T-cell (primary cell): ENCODE measurements at regions not wholly inside any gene's neighbourhood (a gene's known extent, or its start where the extent isn't known, plus 50 kb on each side); places are given as distances from the start of the nearest gene placed in this dataset.

Experiments used
- ATAC-seq, 4 experiments: fragments of 200-7000 bp in 3 of 4; fragments of 150-1000 bp in 1 of 4; cut with Tn5 transposase; replicated peaks in 1 of 4; 1 replicate in 3 of 4; 2 replicates in 1 of 4; pipeline ENCODE4 v1.10.0; 2021; ENCODE audit warnings: moderate library complexity in 3 of 4, mild to moderate bottlenecking in 2 of 4, moderate number of reproducible peaks in 1 of 4
- CTCF ChIA-PET, 2 donors: fragments of 300-600 bp; sonication (Branson Sonifier 250); formaldehyde crosslinking; loops; one replicate each; lab custom pipeline; 2022; ENCODE audit warnings: antibody characterized with exemption in 2 of 2; lab: Charles Lee
- POLR2A ChIA-PET, 2 donors: fragments of 300-600 bp; sonication (Branson Sonifier 250); formaldehyde crosslinking; loops; one replicate each; lab custom pipeline; 2022; ENCODE audit warnings: antibody characterized with exemption in 2 of 2; lab: Charles Lee
- DNase-seq, 35 experiments: peaks; one replicate each; pipeline versions ENCODE4 v3.0.0 to v3.0.0-alpha.2; 2013 to 2023
- H3K27ac ChIP-seq: one replicate; pipeline ENCODE4 v1.5.1; 2013; ENCODE audit warnings: low read length
- H3K27me3 ChIP-seq, 2 experiments: replicated peaks in 1 of 2; 1 replicate in 1 of 2; 2 replicates in 1 of 2; pipeline versions ENCODE4 v1.6.1 to v1.7.0; 2013; ENCODE audit warnings: low read length in 1 of 2, mixed read lengths in 1 of 2; ENCODE audit not compliant: control insufficient read depth in 2 of 2, insufficient read depth in 2 of 2; ENCODE audit errors: extremely low read depth in 1 of 2
- H3K36me3 ChIP-seq, 2 donors: 1 replicate in 1 of 2; 2 replicates in 1 of 2; pipeline versions ENCODE4 v1.6.1 to v1.7.0; 2013; ENCODE audit warnings: low read length in 1 of 2; ENCODE audit not compliant: control insufficient read depth in 2 of 2, insufficient read depth in 1 of 2; ENCODE audit errors: extremely low read depth in 1 of 2
- H3K4me1 ChIP-seq, 2 experiments: 1 replicate in 1 of 2; 2 replicates in 1 of 2; pipeline versions ENCODE4 v1.6.1 to v1.7.0; 2013; ENCODE audit warnings: low read length in 2 of 2, mixed read lengths in 1 of 2; ENCODE audit not compliant: insufficient read depth in 2 of 2, control insufficient read depth in 1 of 2; ENCODE audit errors: extremely low read depth in 1 of 2
- H3K4me3 ChIP-seq, 2 donors: 1 replicate in 1 of 2; 2 replicates in 1 of 2; pipeline versions ENCODE4 v1.5.1 to v1.7.0; 2013; ENCODE audit warnings: mild to moderate bottlenecking in 2 of 2, low read length in 1 of 2, moderate library complexity in 1 of 2; ENCODE audit not compliant: control insufficient read depth in 1 of 2; ENCODE audit errors: extremely low read depth in 1 of 2
- H3K9me3 ChIP-seq: 2 replicates; pipeline ENCODE4 v1.7.0; 2013
- H3K27ac Mint-ChIP-seq, 2 donors: one replicate each; pipeline ENCODE4 v1.8.0; 2020 to 2021; ENCODE audit warnings: mild to moderate bottlenecking in 2 of 2, mixed read lengths in 2 of 2
- H3K27me3 Mint-ChIP-seq, 2 donors: one replicate each; pipeline ENCODE4 v1.8.0; 2021 to 2022; ENCODE audit warnings: mixed read lengths in 2 of 2
- H3K36me3 Mint-ChIP-seq: one replicate; pipeline ENCODE4 v1.8.0; 2021; ENCODE audit warnings: mixed read lengths
- H3K4me1 Mint-ChIP-seq, 3 donors: one replicate each; pipeline ENCODE4 v1.8.0; 2020 to 2022; ENCODE audit warnings: mixed read lengths in 3 of 3, mild to moderate bottlenecking in 1 of 3
- H3K4me3 Mint-ChIP-seq, 3 donors: one replicate each; pipeline ENCODE4 v1.8.0; 2020 to 2022; ENCODE audit warnings: mild to moderate bottlenecking in 3 of 3, mixed read lengths in 3 of 3, moderate library complexity in 3 of 3
- H3K9me3 Mint-ChIP-seq, 3 donors: one replicate each; pipeline ENCODE4 v1.8.0; 2020 to 2022; ENCODE audit warnings: mixed read lengths in 3 of 3
- WGBS: methylation state at CpG from one replicate; pipeline ENCODE4 v1.1.5; 2013; ENCODE audit warnings: missing lambda C conversion rate; ENCODE audit not compliant: insufficient coverage; 5-methylcytosine and 5-hydroxymethylcytosine counted together

GRCh38 chr13:64441740-64442139 is 2788.4 kb downstream of the PCDH9 start:
- Histone ChIP-seq H3K9me3 (no peaks in the 10 kb centered on the region), H3K27ac (no peak overlapping the region), H3K4me3 (no peak overlapping the region), H3K27me3 (no peaks in the 10 kb centered on the region), H3K4me1 (no peaks in the 10 kb centered on the region), H3K36me3 (no peaks in the 10 kb centered on the region)
- no CpG with 5 or more reads among the region's 1 CpG for WGBS
- DNase-seq (no peak), ATAC-seq (no peak)
- H3K27me3 Mint-ChIP-seq, result no peaks in the 10 kb centered on the region
- peaks cover 0 to 10% (median 4%) of the 10 kb centered on the region in 3 donors for H3K9me3 Mint-ChIP-seq
- CTCF ChIA-PET, result no interaction called here
- no peaks in the 10 kb centered on the region for H3K36me3 Mint-ChIP-seq
- POLR2A ChIA-PET, result no interaction called here
- no peaks in the 10 kb centered on the region for H3K4me1 Mint-ChIP-seq
- no peak overlapping the region for H3K4me3 Mint-ChIP-seq
- H3K27ac Mint-ChIP-seq, result no peak overlapping the region

- Histone ChIP-seq H3K27me3 (no peaks in the 10 kb centered on the region), H3K4me3 (no peak overlapping the region), H3K27ac (no peak overlapping the region), H3K36me3 (no peaks in the 10 kb centered on the region), H3K9me3 (no peaks in the 10 kb centered on the region), H3K4me1 (no peaks in the 10 kb centered on the region)
- Mint-ChIP-seq H3K36me3 (no peaks in the 10 kb centered on the region), H3K4me1 (no peaks in the 10 kb centered on the region), H3K27ac (no peak overlapping the region), H3K27me3 (no peaks in the 10 kb centered on the region), H3K4me3 (no peak overlapping the region), H3K9me3 (peaks cover 0 to 7% (median 2%) of the 10 kb centered on the region in 3 donors)
- ATAC-seq (no peak), DNase-seq (no peak)
- POLR2A ChIA-PET, result no interaction called here
- 100% methylated on average over 1 of the region's 2 CpGs for WGBS
- CTCF ChIA-PET, result interaction anchor here in 1 of 2 donors (0.6 kb wide), 1 partner anchor 22 kb away, joined by 3 read pairs; no protein-coding TSS in a partner anchor
These were observed 2792.1 kb downstream of the PCDH9 start for GRCh38 chr13:64438084-64438483.

GRCh38 chr13:64429691-64430090 is 2800.4 kb downstream of the PCDH9 start:
- H3K9me3 Mint-ChIP-seq, result peaks cover 0 to 7% (median 5%) of the 10 kb centered on the region in 3 donors
- H3K4me3 ChIP-seq, result no peak overlapping the region
- WGBS, result no CpG with 5 or more reads among the region's 2 CpGs
- no peak for ATAC-seq
- H3K4me1 Mint-ChIP-seq, result no peaks in the 10 kb centered on the region
- H3K36me3 ChIP-seq, result no peaks in the 10 kb centered on the region
- no peak for DNase-seq
- H3K4me3 Mint-ChIP-seq, result no peak overlapping the region
- H3K27me3 ChIP-seq, result no peaks in the 10 kb centered on the region
- no peaks in the 10 kb centered on the region for H3K27me3 Mint-ChIP-seq
- H3K27ac ChIP-seq, result no peak overlapping the region
- no peaks in the 10 kb centered on the region for H3K4me1 ChIP-seq
- no peaks in the 10 kb centered on the region for H3K9me3 ChIP-seq
- H3K36me3 Mint-ChIP-seq, result no peaks in the 10 kb centered on the region
- POLR2A ChIA-PET, result no interaction called here
- no peak overlapping the region for H3K27ac Mint-ChIP-seq
- CTCF ChIA-PET, result no interaction called here

- ChIA-PET POLR2A (no interaction called here), CTCF (no interaction called here)
- Mint-ChIP-seq H3K9me3 (peaks cover 0 to 13% (median 9%) of the 10 kb centered on the region in 3 donors), H3K36me3 (no peaks in the 10 kb centered on the region), H3K27me3 (no peaks in the 10 kb centered on the region), H3K4me1 (no peaks in the 10 kb centered on the region), H3K4me3 (no peak overlapping the region), H3K27ac (no peak overlapping the region)
- ATAC-seq (no peak), DNase-seq (no peak)
- Histone ChIP-seq H3K9me3 (no peaks in the 10 kb centered on the region), H3K27ac (no peak overlapping the region), H3K4me3 (no peak overlapping the region), H3K27me3 (no peaks in the 10 kb centered on the region), H3K36me3 (no peaks in the 10 kb centered on the region), H3K4me1 (no peaks in the 10 kb centered on the region)
These were observed 2801.9 kb downstream of the PCDH9 start for GRCh38 chr13:64428196-64428595.

GRCh38 chr13:64423467-64423866 is 2806.7 kb downstream of the PCDH9 start:
- Histone ChIP-seq H3K4me1 (no peaks in the 10 kb centered on the region), H3K36me3 (no peaks in the 10 kb centered on the region), H3K9me3 (no peaks in the 10 kb centered on the region), H3K27ac (no peak overlapping the region), H3K4me3 (no peak overlapping the region), H3K27me3 (no peaks in the 10 kb centered on the region)
- POLR2A ChIA-PET, result no interaction called here
- WGBS, result no CpG with 5 or more reads among the region's 1 CpG
- Mint-ChIP-seq H3K4me1 (no peaks in the 10 kb centered on the region), H3K27me3 (no peaks in the 10 kb centered on the region), H3K9me3 (peaks cover 0 to 10% (median 9%) of the 10 kb centered on the region in 3 donors), H3K4me3 (no peak overlapping the region), H3K27ac (no peak overlapping the region), H3K36me3 (no peaks in the 10 kb centered on the region)
- CTCF ChIA-PET, result no interaction called here
- ATAC-seq (no peak), DNase-seq (no peak)

- no peak for DNase-seq
- no CpG with 5 or more reads among the region's 3 CpGs for WGBS
- Histone ChIP-seq H3K4me1 (no peaks in the 10 kb centered on the region), H3K36me3 (no peaks in the 10 kb centered on the region), H3K27me3 (no peaks in the 10 kb centered on the region), H3K27ac (no peak overlapping the region), H3K9me3 (no peaks in the 10 kb centered on the region), H3K4me3 (no peak overlapping the region)
- no peaks in the 10 kb centered on the region for H3K4me1 Mint-ChIP-seq
- H3K4me3 Mint-ChIP-seq, result no peak overlapping the region
- H3K27me3 Mint-ChIP-seq, result no peaks in the 10 kb centered on the region
- POLR2A ChIA-PET, result no interaction called here
- no peak overlapping the region for H3K27ac Mint-ChIP-seq
- CTCF ChIA-PET, result no interaction called here
- no peaks in the 10 kb centered on the region for H3K36me3 Mint-ChIP-seq
- ATAC-seq, result no peak
- H3K9me3 Mint-ChIP-seq, result peaks cover 0 to 6% (median 6%) of the 10 kb centered on the region in 3 donors
These were observed 2810.0 kb downstream of the PCDH9 start for GRCh38 chr13:64420181-64420580.

GRCh38 chr13:64417581-64417980 is 2812.6 kb downstream of the PCDH9 start:
- H3K4me3 Mint-ChIP-seq, result no peak overlapping the region
- H3K27me3 Mint-ChIP-seq, result no peaks in the 10 kb centered on the region
- POLR2A ChIA-PET, result no interaction called here
- peaks cover 6 to 9% (median 6%) of the 10 kb centered on the region in 3 donors for H3K9me3 Mint-ChIP-seq
- Histone ChIP-seq H3K4me3 (no peak overlapping the region), H3K27me3 (no peaks in the 10 kb centered on the region), H3K4me1 (no peaks in the 10 kb centered on the region), H3K9me3 (no peaks in the 10 kb centered on the region), H3K36me3 (no peaks in the 10 kb centered on the region), H3K27ac (no peak overlapping the region)
- no peak for ATAC-seq
- no CpG with 5 or more reads among the region's 3 CpGs for WGBS
- no peaks in the 10 kb centered on the region for H3K36me3 Mint-ChIP-seq
- no peak for DNase-seq
- H3K27ac Mint-ChIP-seq, result no peak overlapping the region
- CTCF ChIA-PET, result no interaction called here
- H3K4me1 Mint-ChIP-seq, result no peaks in the 10 kb centered on the region
